ENCODE measurements at regions not wholly inside any gene's neighbourhood (a gene's known extent, or its start where the extent isn't known, plus 50 kb on each side); places are given as distances from the start of the nearest gene placed in this dataset.
"Not testable (repeated sequence)": the region's sequence is repeated elsewhere in the genome, so short reads cannot be mapped to it uniquely, and the experiment has no call there.

- DNase-seq (ENCODE audit: insufficient read length, low spot score): no peak
- FAIRE-seq: no peak
Measured at GRCh38 chr18:1392046-1392445, 487.4 kb downstream of the ADCYAP1 start.

DNA sequence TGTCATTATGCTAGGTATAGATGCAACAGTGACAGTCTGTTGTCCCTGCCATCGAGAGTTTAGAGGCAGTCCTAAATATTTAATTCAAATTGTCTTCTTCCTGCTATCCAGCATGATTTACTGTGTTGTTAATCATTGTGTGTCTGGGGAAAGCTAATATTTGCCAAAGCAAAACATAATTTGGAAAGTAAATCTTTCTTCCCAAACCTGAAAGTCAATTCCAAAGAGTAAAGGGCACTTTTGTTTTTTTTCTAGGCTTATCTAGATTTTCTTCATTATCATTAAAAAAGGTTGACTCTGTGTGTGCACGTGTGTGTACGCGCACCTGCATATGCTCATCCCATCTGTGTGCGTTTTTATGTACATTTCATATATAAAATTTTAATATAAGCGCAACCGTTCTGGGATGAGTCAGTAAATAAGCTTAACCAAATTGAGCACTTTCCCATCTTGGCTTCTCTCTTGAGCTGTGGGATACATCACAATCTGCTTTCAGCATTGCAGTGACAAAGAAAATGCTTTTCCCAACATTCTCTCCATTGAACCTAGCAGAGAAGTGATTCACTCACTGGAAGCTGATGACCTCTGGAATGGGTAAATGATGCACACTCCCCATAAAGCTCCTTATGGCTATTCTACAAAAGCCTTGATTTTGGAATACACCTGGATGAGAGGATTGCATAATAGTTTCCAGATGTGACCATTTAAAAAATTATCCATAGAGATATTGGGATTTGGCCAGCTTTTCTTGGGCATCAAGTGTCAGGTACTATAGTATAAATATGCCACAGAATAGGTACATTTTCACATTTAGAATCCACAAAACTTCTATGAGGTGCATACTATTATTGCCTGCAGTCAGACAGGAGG is 488.4 kb downstream of the ADCYAP1 start:
- DNase-seq (ENCODE audit: insufficient read length, low spot score) (no peak), FAIRE-seq (no peak)

GRCh38 chr18:1393929-1394328 is 489.3 kb downstream of the ADCYAP1 start:
- DNase-seq (ENCODE audit: insufficient read length, low spot score) (no peak), FAIRE-seq (no peak)

GRCh38 chr18:1394426-1394825 is 489.8 kb downstream of the ADCYAP1 start:
- DNase-seq (ENCODE audit: insufficient read length, low spot score) (no peak), FAIRE-seq (no peak)

- no peak for FAIRE-seq
- DNase-seq (ENCODE audit: insufficient read length, low spot score): no peak
Measured at GRCh38 chr18:1394966-1395365, 490.3 kb downstream of the ADCYAP1 start.

GRCh38 chr18:1408376-1408775 is 503.7 kb downstream of the ADCYAP1 start:
- no peak for DNase-seq (ENCODE audit: insufficient read length, low spot score)
- FAIRE-seq: no peak

DNA sequence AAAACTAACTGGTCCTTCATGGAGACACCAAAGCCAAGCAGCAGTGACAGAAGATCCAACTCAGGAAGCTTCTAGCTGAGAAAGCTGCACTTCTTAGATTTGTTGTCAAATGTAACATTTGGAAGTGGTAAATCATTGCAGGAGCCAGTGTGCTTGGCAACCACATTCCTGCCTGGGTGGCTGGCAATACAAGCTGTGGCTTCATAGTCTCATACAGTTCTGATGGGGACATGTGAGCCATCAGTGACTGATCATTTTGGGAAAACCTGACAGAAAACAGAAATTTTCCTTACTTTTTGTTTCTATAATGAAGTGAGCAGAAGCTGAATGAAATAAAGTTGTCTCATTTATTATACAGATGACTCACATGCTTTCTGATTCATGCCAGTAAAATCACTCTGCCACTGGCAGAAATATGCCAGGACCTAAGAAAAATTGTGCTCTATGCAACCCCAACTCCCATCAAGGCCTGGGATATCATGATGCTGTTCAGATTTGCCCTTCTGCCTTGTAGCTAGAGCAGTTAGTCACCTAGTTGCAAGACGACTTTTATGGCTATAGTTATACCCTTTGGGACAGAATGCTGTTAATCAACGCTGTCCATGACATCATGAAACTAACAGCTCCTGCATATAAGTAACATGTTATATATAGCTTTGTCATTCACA is 508.1 kb downstream of the ADCYAP1 start:
- DNase-seq (ENCODE audit: insufficient read length, low spot score): no peak
- FAIRE-seq: no peak

- no peak for FAIRE-seq
- no peak for DNase-seq (ENCODE audit: insufficient read length, low spot score)
Measured at GRCh38 chr18:1413323-1413675, 508.6 kb downstream of the ADCYAP1 start.

DNA sequence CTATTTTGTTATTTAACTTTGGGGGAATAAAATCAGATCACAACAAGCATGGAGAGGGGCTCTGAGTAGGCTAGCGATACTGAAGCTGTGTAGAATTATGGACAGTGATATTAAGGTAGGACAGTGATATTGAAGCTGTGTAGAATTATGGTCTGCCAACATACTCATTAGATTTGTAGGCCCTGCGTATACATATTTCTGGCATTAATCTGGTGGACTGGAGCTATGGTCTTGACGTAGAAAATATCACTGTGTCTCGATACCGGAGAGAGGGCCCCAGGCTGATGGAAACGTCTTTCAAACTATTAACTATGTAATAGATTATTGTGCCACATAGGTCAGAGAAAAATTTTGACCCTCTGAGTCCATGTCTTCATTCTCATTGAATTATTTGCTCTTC is 511.4 kb downstream of the ADCYAP1 start:
- no peak for FAIRE-seq
- no peak for DNase-seq (ENCODE audit: insufficient read length, low spot score)

DNA sequence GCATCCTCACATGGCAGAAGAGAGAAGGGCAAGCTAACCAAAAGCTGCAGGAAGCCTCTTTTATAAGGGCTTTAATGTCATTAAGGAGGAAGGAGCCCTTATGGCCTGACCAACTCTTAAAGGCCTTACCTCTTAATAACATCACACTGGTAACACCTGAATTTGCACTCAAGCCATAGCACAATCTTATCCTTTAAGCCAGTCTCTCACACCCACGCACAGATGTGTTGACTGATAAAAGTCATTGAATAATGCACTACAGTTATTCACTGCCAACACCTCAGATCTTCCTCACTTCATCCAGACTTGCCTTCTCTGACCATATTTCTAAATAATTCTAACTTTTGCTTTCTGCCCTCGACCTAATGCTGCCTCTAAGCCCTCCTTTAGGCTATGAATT is 516.8 kb downstream of the ADCYAP1 start:
- DNase-seq (ENCODE audit: insufficient read length, low spot score) (no peak), FAIRE-seq (no peak)

GRCh38 chr18:1422634-1423033 is 518.0 kb downstream of the ADCYAP1 start:
- FAIRE-seq (no peak), DNase-seq (ENCODE audit: insufficient read length, low spot score) (no peak)

GRCh38 chr18:1425679-1426078 is 521.0 kb downstream of the ADCYAP1 start:
- DNase-seq (ENCODE audit: insufficient read length, low spot score) (no peak), FAIRE-seq (no peak)

- FAIRE-seq: no peak
- no peak for DNase-seq (ENCODE audit: insufficient read length, low spot score)
Measured at GRCh38 chr18:1435487-1435886, 530.8 kb downstream of the ADCYAP1 start.

DNA sequence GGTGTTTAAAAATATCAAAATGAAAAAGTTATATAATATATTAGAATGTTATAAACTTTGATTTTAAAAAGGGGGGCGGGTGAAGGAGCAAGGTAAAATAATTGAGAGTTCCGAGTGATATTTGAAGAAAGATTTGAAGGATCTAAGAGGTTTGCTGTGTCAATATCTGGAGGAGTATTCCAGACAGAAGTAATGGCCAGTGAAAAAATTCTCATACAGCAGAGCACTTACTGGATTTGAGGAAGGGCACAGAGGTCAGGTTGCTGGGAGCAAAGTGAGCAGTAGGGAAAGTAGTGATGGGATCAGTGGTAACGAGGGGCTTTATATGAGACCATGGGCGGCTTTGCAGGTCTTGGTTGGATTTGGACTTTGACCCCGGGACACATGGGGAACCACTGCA is 531.5 kb downstream of the ADCYAP1 start:
- DNase-seq (ENCODE audit: insufficient read length, low spot score): no peak
- FAIRE-seq: no peak

- FAIRE-seq: no peak
- DNase-seq (ENCODE audit: insufficient read length, low spot score): no peak
Measured at GRCh38 chr18:1438458-1438910, 533.8 kb downstream of the ADCYAP1 start.

GRCh38 chr18:1438967-1439366 is 534.3 kb downstream of the ADCYAP1 start:
- no peak for FAIRE-seq

DNA sequence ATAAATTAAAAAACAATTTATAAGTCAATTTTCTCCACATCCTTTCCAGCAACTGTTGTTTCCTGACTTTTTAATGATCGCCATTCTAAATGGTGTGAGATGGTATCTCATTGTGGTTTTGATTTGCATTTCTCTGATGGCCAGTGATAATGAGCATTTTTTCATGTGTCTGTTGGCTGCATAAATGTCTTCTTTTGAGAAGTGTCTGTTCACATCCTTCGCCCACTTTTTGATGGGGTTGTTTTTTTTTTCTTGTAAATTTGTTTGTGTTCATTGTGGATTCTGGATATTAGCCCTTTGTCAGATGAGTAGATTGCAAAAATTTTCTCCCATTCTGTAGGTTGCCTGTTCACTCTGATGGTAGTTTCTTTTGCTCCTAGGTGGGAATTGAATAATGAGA is 539.4 kb downstream of the ADCYAP1 start:
- not testable (repeated sequence) for FAIRE-seq; DNase-seq (ENCODE audit: insufficient read length, low spot score)

More at GRCh38 chr18:1438967-1439366, 534.3 kb downstream of the ADCYAP1 start:
- no peak for DNase-seq (ENCODE audit: insufficient read length, low spot score)

DNA sequence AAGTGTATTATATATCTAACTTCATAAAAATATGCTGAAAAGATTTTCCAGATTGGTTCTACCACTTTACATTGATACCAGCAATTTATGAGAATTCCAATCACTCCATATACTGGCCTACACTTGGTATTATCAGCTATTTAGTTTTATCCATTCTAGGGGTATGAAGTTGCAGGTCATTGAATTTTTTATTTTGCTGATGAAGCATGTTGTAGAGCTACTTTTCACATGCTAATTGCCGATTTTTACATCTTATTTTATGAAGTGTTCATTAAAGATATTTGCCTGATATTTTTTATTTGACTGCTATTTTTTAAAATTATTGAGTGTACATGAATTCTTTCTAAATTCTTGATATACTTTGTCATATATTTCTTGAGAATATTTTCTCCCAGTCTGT is 542.1 kb downstream of the ADCYAP1 start:
- FAIRE-seq (no peak), DNase-seq (ENCODE audit: insufficient read length, low spot score) (no peak)

GRCh38 chr18:1452821-1453220 is 548.1 kb downstream of the ADCYAP1 start:
- FAIRE-seq (no peak), DNase-seq (ENCODE audit: insufficient read length, low spot score) (no peak)

- no peak for FAIRE-seq
Measured at GRCh38 chr18:1455605-1456004, 550.9 kb downstream of the ADCYAP1 start.

GRCh38 chr18:1458547-1458946 is 553.9 kb downstream of the ADCYAP1 start:
- DNase-seq (ENCODE audit: insufficient read length, low spot score) (no peak), FAIRE-seq (no peak)

More at GRCh38 chr18:1455605-1456004, 550.9 kb downstream of the ADCYAP1 start:
- DNase-seq (ENCODE audit: insufficient read length, low spot score): no peak

- FAIRE-seq (no peak), DNase-seq (ENCODE audit: insufficient read length, low spot score) (no peak)
Measured at GRCh38 chr18:1463981-1464380, 559.3 kb downstream of the ADCYAP1 start.
